ENCODE measurements at regions not wholly inside any gene's neighbourhood (a gene's known extent, or its start where the extent isn't known, plus 50 kb on each side); places are given as distances from the start of the nearest gene placed in this dataset.

GRCh38 chr14:56886471-56887062 is 76.3 kb upstream of the OTX2 start:
- no peak for TF ChIP-seq CTCF (IDR thresholded peaks at IDR 0.05)
- no peak for TF ChIP-seq POLR2AphosphoS5 (IDR thresholded peaks at IDR 0.05)
- TF ChIP-seq POLR2A (IDR thresholded peaks at IDR 0.05): no peak
- no peak for TF ChIP-seq EP300 (IDR thresholded peaks at IDR 0.05)
